ENCODE measurements at regions not wholly inside any gene's neighbourhood (a gene's known extent, or its start where the extent isn't known, plus 50 kb on each side); places are given as distances from the start of the nearest gene placed in this dataset.

DNA sequence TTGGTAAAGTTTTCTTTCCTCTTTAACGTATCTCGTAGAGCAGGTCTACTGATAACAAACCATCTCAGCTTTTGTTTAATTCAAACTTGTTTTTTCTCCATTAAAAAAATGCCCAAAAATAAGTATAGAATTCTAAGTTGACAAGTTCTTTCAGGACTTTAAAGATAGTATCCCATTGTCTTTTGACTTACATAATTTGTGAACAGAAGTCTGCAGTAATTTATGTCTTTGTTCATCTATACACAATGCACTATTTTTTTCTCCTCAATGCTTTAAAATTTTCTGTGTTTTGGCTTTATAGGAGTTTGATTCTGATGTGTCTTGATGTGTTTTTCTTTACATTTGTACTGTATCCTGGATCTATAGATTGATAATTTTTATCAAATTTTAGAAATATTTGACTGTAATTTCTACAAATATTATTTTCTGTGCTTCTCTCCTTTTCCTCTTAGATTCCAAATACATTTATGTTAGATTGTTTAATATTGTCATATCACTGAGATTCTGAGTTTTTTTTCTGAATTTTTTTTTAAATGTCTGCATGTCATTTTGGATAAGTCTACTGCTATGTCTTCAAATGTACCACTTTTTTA is 143.3 kb downstream of the FTCDNL1 start:
- H3K9me3 Mint-ChIP-seq: no peaks in the 10 kb centered on the region
- DNase-seq: no peak
- H3K4me3 Mint-ChIP-seq: no peak overlapping the region
- peaks cover 2% of the 10 kb centered on the region for H3K4me1 Mint-ChIP-seq
- H3K27me3 Mint-ChIP-seq: peaks cover 8% of the 10 kb centered on the region
- no peaks in the 10 kb centered on the region for H3K36me3 Mint-ChIP-seq (ENCODE audit: low read depth)
- intact Hi-C loops (cut with micrococcal nuclease): no loop called here
- H3K27ac Mint-ChIP-seq: no peak overlapping the region

GRCh38 chr2:199705538-199705937 is 145.5 kb downstream of the FTCDNL1 start:
- intact Hi-C loops (cut with micrococcal nuclease): loop anchor here (2.0 kb wide), 1 partner anchor 155 kb away; no protein-coding TSS in a partner anchor
- no peaks in the 10 kb centered on the region for H3K36me3 Mint-ChIP-seq (ENCODE audit: low read depth)

DNA sequence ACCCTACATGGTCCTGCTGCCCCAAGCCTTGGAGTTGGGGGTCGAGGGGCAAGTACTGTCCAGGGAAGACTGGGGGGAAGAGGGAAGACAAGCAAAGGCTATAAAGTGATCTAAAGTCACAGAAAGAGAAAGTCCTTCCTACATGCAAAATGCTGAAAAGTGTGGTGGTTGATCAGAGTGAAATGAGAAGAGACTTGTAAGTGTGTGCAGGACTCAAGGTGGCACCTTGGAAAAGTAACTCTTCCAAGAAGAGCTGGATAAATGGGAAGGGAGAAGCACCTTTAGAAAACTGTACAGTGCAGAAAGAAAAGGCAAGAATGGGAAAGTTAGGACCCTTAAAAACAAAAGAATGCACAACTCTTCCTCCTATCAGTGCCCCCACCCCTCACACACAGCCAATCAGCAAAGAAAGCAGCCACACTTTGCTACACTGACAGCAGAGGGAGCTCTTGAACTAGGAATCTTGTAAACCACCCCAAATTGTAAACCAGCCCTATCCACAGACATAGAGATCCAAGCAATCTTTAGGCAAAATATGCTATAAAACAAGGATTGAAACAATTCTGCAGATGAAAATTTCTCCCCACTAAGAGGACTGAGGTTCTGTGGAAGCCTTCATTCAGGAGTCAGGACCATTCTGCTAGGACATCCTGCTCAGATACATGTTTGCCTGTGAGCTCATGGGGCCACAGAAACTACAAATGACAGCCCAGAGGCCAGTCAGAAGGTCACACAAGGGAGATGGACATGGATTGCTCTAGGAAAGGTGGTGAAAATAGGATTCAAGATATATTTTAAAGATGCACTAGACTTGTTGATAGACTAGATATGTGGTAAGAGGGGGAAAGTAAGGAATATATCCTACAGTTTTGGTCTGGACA is 146.4 kb downstream of the FTCDNL1 start:
- Mint-ChIP-seq H3K27me3 (peaks cover 8% of the 10 kb centered on the region), H3K27ac (no peak overlapping the region), H3K4me1 (peaks cover 2% of the 10 kb centered on the region), H3K9me3 (no peaks in the 10 kb centered on the region), H3K36me3 (ENCODE audit: low read depth) (no peaks in the 10 kb centered on the region), H3K4me3 (no peak overlapping the region)
- peak; percentile 74 for DNase-seq
- intact Hi-C loops (cut with micrococcal nuclease): loop anchor here (1.0 to 2.0 kb wide), 2 partner anchors 35 to 156 kb away; no protein-coding TSS in a partner anchor

More at GRCh38 chr2:199705538-199705937, 145.5 kb downstream of the FTCDNL1 start:
- DNase-seq: no peak
- no peaks in the 10 kb centered on the region for H3K9me3 Mint-ChIP-seq
- H3K27ac Mint-ChIP-seq: no peak overlapping the region
- peaks cover 6% of the 10 kb centered on the region for H3K27me3 Mint-ChIP-seq
- peaks cover 2% of the 10 kb centered on the region for H3K4me1 Mint-ChIP-seq
- no peak overlapping the region for H3K4me3 Mint-ChIP-seq

- intact Hi-C loops (cut with micrococcal nuclease): no loop called here
- peaks cover 9% of the 10 kb centered on the region for H3K27me3 Mint-ChIP-seq
- H3K4me1 Mint-ChIP-seq: peaks cover 2% of the 10 kb centered on the region
- H3K27ac Mint-ChIP-seq: no peak overlapping the region
- H3K9me3 Mint-ChIP-seq: no peaks in the 10 kb centered on the region
- H3K4me3 Mint-ChIP-seq: no peak overlapping the region
- DNase-seq: no peak
- no peaks in the 10 kb centered on the region for H3K36me3 Mint-ChIP-seq (ENCODE audit: low read depth)
Observed at GRCh38 chr2:199703199-199703598, 147.8 kb downstream of the FTCDNL1 start.

DNA sequence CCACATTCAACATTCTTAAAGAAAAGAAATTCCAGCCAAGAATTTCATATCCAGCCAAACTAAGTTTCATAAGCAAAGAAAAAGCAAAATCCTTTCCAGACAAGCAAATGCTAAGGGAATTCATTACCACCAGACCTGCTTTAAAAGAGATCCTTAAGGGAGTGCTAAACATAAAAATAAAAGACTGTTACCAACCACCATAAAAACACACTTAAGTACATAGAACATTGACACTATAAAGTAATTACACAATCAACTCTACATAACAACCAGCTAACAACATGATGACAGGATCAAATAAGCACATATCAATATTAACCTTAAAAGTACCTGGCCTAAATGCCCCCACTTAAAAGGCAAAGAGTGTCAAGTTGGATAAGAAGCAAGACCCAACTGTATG is 153.5 kb downstream of the FTCDNL1 start:
- peaks cover 12% of the 10 kb centered on the region for H3K27me3 Mint-ChIP-seq
- H3K4me1 Mint-ChIP-seq: no peaks in the 10 kb centered on the region
- H3K27ac Mint-ChIP-seq: no peak overlapping the region
- H3K4me3 Mint-ChIP-seq: no peak overlapping the region
- H3K36me3 Mint-ChIP-seq (ENCODE audit: low read depth): no peaks in the 10 kb centered on the region
- intact Hi-C loops (cut with micrococcal nuclease): no loop called here
- DNase-seq: no peak
- no peaks in the 10 kb centered on the region for H3K9me3 Mint-ChIP-seq

DNA sequence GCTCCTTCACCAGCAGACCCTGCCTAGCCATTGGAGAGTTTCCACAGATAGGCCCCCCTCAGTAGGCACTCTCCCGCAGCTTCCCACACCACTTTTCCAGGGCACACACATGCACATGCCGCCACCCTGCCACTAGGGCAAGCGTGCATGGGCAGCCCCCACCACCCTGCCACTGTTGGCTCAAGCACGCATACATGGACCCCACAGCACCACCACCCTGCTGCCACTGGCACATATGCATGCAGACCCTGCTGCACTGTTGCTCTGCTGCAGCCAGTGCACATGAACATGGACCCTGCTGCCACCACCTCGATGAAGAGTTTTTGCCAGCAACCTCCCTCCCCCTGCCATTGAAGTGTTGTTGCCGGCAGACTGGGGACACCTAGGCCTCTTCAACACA is 154.9 kb downstream of the FTCDNL1 start:
- Mint-ChIP-seq H3K4me1 (no peaks in the 10 kb centered on the region), H3K36me3 (ENCODE audit: low read depth) (no peaks in the 10 kb centered on the region), H3K27me3 (peaks cover 12% of the 10 kb centered on the region), H3K9me3 (no peaks in the 10 kb centered on the region), H3K27ac (no peak overlapping the region), H3K4me3 (no peak overlapping the region)
- no peak for DNase-seq
- intact Hi-C loops (cut with micrococcal nuclease): no loop called here

DNA sequence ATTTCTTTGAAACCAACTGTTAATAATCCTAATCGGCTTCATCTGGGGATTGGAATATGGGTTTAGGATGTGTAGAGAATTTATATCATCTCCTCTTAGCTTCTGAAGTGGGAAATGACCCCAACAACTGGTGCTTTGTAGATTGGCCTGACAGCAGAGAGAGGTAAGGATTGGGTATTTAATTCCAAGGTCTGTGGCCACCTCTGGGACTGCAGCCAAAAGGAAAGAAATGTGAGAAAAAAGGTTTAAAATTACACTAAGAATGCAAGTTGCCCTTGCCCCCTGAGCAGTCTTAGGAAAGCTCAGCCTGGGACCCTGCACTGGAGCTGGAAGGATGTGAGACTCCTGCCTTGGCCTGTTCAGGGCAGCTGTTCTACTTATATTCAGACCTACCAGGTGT is 157.1 kb downstream of the FTCDNL1 start:
- intact Hi-C loops (cut with micrococcal nuclease): no loop called here
- Mint-ChIP-seq H3K27me3 (peaks cover 10% of the 10 kb centered on the region), H3K4me3 (no peak overlapping the region), H3K36me3 (ENCODE audit: low read depth) (no peaks in the 10 kb centered on the region), H3K4me1 (no peaks in the 10 kb centered on the region), H3K27ac (no peak overlapping the region), H3K9me3 (no peaks in the 10 kb centered on the region)
- no peak for DNase-seq

GRCh38 chr2:199692489-199692888 is 158.5 kb downstream of the FTCDNL1 start:
- DNase-seq: no peak
- no peak overlapping the region for H3K4me3 Mint-ChIP-seq
- H3K9me3 Mint-ChIP-seq: no peaks in the 10 kb centered on the region
- intact Hi-C loops (cut with micrococcal nuclease): no loop called here
- no peaks in the 10 kb centered on the region for H3K4me1 Mint-ChIP-seq
- no peaks in the 10 kb centered on the region for H3K36me3 Mint-ChIP-seq (ENCODE audit: low read depth)
- H3K27me3 Mint-ChIP-seq: peaks cover 1% of the 10 kb centered on the region
- no peak overlapping the region for H3K27ac Mint-ChIP-seq

- no peak for DNase-seq
- Mint-ChIP-seq H3K36me3 (ENCODE audit: low read depth) (no peaks in the 10 kb centered on the region), H3K4me3 (no peak overlapping the region), H3K27me3 (no peaks in the 10 kb centered on the region), H3K4me1 (peaks cover 6% of the 10 kb centered on the region), H3K27ac (no peak overlapping the region), H3K9me3 (no peaks in the 10 kb centered on the region)
- intact Hi-C loops (cut with micrococcal nuclease): no loop called here
Observed at GRCh38 chr2:199690225-199690624, 160.8 kb downstream of the FTCDNL1 start.

GRCh38 chr2:199685669-199686068 is 165.3 kb downstream of the FTCDNL1 start:
- Mint-ChIP-seq H3K27me3 (peaks cover 9% of the 10 kb centered on the region), H3K4me3 (no peak overlapping the region), H3K4me1 (peaks cover 7% of the 10 kb centered on the region), H3K9me3 (no peaks in the 10 kb centered on the region), H3K27ac (no peak overlapping the region), H3K36me3 (ENCODE audit: low read depth) (no peaks in the 10 kb centered on the region)
- DNase-seq: no peak
- intact Hi-C loops (cut with micrococcal nuclease): no loop called here

DNA sequence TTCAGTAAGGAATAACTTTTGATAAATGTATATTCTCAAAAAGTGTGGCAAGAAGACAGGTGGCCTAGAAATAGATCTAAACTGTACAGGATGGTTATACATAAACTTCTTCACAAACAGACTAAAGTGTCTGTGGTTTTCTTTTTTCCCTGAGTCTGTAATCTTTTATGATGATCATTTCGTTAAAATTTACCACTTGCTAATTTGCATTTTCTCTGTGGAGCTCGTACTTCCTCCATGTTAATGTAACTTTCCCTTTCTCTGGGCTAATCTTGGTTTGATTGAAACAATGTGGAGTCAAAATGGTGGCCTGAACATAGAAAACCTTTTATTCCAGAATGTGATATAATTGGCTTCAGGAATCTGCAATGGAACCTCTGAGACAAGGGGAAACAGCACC is 166.2 kb downstream of the FTCDNL1 start:
- no peak overlapping the region for H3K27ac Mint-ChIP-seq
- peaks cover 7% of the 10 kb centered on the region for H3K4me1 Mint-ChIP-seq
- no peaks in the 10 kb centered on the region for H3K36me3 Mint-ChIP-seq (ENCODE audit: low read depth)
- no peak overlapping the region for H3K4me3 Mint-ChIP-seq
- H3K9me3 Mint-ChIP-seq: no peaks in the 10 kb centered on the region
- peaks cover 15% of the 10 kb centered on the region for H3K27me3 Mint-ChIP-seq
- DNase-seq: no peak
- intact Hi-C loops (cut with micrococcal nuclease): no loop called here

GRCh38 chr2:199684168-199684567 is 166.8 kb downstream of the FTCDNL1 start:
- intact Hi-C loops (cut with micrococcal nuclease): no loop called here
- no peaks in the 10 kb centered on the region for H3K36me3 Mint-ChIP-seq (ENCODE audit: low read depth)
- no peak for DNase-seq
- peaks cover 15% of the 10 kb centered on the region for H3K27me3 Mint-ChIP-seq
- H3K27ac Mint-ChIP-seq: no peak overlapping the region
- peaks cover 7% of the 10 kb centered on the region for H3K4me1 Mint-ChIP-seq
- no peaks in the 10 kb centered on the region for H3K9me3 Mint-ChIP-seq
- H3K4me3 Mint-ChIP-seq: no peak overlapping the region

DNA sequence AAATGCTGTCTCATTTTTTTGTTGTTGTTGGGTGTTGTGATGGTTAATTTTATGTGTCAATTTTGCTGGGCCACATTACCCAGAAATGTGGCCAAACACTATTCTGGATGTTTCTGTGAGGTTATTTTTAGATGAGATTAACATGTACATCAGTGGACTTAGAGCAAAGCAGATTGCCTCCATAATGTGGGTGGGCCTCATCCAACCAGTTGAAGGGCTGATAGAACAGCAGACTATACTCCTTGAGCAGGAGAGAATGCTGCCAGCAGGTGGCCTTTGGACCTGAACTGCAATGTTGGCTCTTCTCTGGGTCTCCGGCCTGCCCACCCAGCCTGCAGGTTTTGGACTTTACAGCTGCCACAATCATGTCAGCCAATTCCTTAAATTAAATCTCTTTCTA is 169.0 kb downstream of the FTCDNL1 start:
- Mint-ChIP-seq H3K36me3 (ENCODE audit: low read depth) (no peaks in the 10 kb centered on the region), H3K27me3 (peaks cover 19% of the 10 kb centered on the region), H3K9me3 (no peaks in the 10 kb centered on the region), H3K4me1 (peaks cover 7% of the 10 kb centered on the region), H3K4me3 (no peak overlapping the region), H3K27ac (no peak overlapping the region)
- intact Hi-C loops (cut with micrococcal nuclease): no loop called here
- no peak for DNase-seq

GRCh38 chr2:199680482-199680881 is 170.5 kb downstream of the FTCDNL1 start:
- no peak overlapping the region for H3K27ac Mint-ChIP-seq
- no peaks in the 10 kb centered on the region for H3K9me3 Mint-ChIP-seq
- DNase-seq: no peak
- peaks cover 4% of the 10 kb centered on the region for H3K4me1 Mint-ChIP-seq
- H3K27me3 Mint-ChIP-seq: peaks cover 19% of the 10 kb centered on the region
- H3K4me3 Mint-ChIP-seq: no peak overlapping the region
- H3K36me3 Mint-ChIP-seq (ENCODE audit: low read depth): no peaks in the 10 kb centered on the region
- intact Hi-C loops (cut with micrococcal nuclease): no loop called here
